H9 (cell line): ENCODE measurements at regions not wholly inside any gene's neighbourhood (a gene's known extent, or its start where the extent isn't known, plus 50 kb on each side); places are given as distances from the start of the nearest gene placed in this dataset.

Experiments
- DNase-seq: peaks from one replicate; pipeline ENCODE4 v3.0.0-alpha.2; 2017
- H2AFZ ChIP-seq: one replicate; pipeline ENCODE4 v1.6.1; 2013; ENCODE audit warnings: mild to moderate bottlenecking, low read length, control low read depth, moderate library complexity
- H2AK5ac ChIP-seq: 2 replicates; pipeline ENCODE4 v1.6.1; 2013; ENCODE audit warnings: low read length, control low read depth, mixed read lengths; ENCODE audit not compliant: insufficient read length
- H2BK120ac ChIP-seq: one replicate; pipeline ENCODE4 v1.6.1; 2013; ENCODE audit warnings: low read depth, mild to moderate bottlenecking, low read length, control low read depth, inconsistent platforms; ENCODE audit not compliant: poor library complexity, severe bottlenecking
- H2BK12ac ChIP-seq: 2 replicates; pipeline ENCODE4 v1.6.1; 2013; ENCODE audit warnings: low read length, control low read depth, mixed read lengths, low read depth; ENCODE audit not compliant: insufficient read length
- H2BK15ac ChIP-seq: 2 replicates; pipeline ENCODE4 v1.6.1; 2013; ENCODE audit warnings: low read depth, low read length, control low read depth
- H2BK20ac ChIP-seq: one replicate; pipeline ENCODE4 v1.6.1; 2013; ENCODE audit warnings: low read depth, mild to moderate bottlenecking, low read length, control low read depth, inconsistent platforms; ENCODE audit not compliant: poor library complexity, severe bottlenecking
- H2BK5ac ChIP-seq: 2 replicates; pipeline ENCODE4 v1.6.1; 2013; ENCODE audit warnings: low read length, control low read depth, mixed read lengths; ENCODE audit not compliant: insufficient read length
- H3K14ac ChIP-seq: 2 replicates; pipeline ENCODE4 v1.6.1; 2013; ENCODE audit warnings: low read length, control low read depth; ENCODE audit not compliant: insufficient read depth
- H3K18ac ChIP-seq: 2 replicates; pipeline ENCODE4 v1.6.1; 2013; ENCODE audit warnings: low read depth, mild to moderate bottlenecking, mixed read lengths, low read length, control low read depth; ENCODE audit not compliant: insufficient read length
- H3K23ac ChIP-seq: 2 replicates; pipeline ENCODE4 v1.6.1; 2013; ENCODE audit warnings: low read length, control low read depth, mixed read lengths, low read depth; ENCODE audit not compliant: insufficient read length
- H3K23me2 ChIP-seq: 2 replicates; pipeline ENCODE4 v1.6.1; 2013; ENCODE audit warnings: low read depth, mild to moderate bottlenecking, mixed read lengths, low read length, control low read depth; ENCODE audit not compliant: insufficient read length, poor library complexity, severe bottlenecking
- H3K27ac ChIP-seq: 2 replicates; pipeline ENCODE4 v1.5.1; 2013; ENCODE audit warnings: low read length, control low read depth, mixed read lengths, low read depth; ENCODE audit not compliant: insufficient read length
- H3K27me3 ChIP-seq: 2 replicates; pipeline ENCODE4 v1.6.1; 2013; ENCODE audit warnings: low read length, control low read depth, inconsistent platforms; ENCODE audit not compliant: insufficient read depth
- H3K4ac ChIP-seq: 2 replicates; pipeline ENCODE4 v1.6.1; 2013; ENCODE audit warnings: low read depth, mild to moderate bottlenecking, control low read depth, inconsistent platforms, low read length, moderate library complexity
- H3K4me1 ChIP-seq: 2 replicates; pipeline ENCODE4 v1.6.1; 2013; ENCODE audit warnings: low read length, control low read depth, inconsistent platforms; ENCODE audit not compliant: insufficient read depth
- H3K4me2 ChIP-seq: 2 replicates; pipeline ENCODE4 v1.6.1; 2013; ENCODE audit warnings: low read length, control low read depth, mixed read lengths; ENCODE audit not compliant: insufficient read length, insufficient read depth
- H3K56ac ChIP-seq: 2 replicates; pipeline ENCODE4 v1.6.1; 2013; ENCODE audit warnings: low read depth, mild to moderate bottlenecking, mixed read lengths, low read length, control low read depth; ENCODE audit not compliant: insufficient read length
- H3K79me1 ChIP-seq: 2 replicates; pipeline ENCODE4 v1.6.1; 2013; ENCODE audit warnings: low read depth, mild to moderate bottlenecking, moderate library complexity, low read length, control low read depth, inconsistent platforms; ENCODE audit not compliant: insufficient read depth, poor library complexity, severe bottlenecking
- H3K79me2 ChIP-seq: 2 replicates; pipeline ENCODE4 v1.6.1; 2013; ENCODE audit warnings: low read length, control low read depth, inconsistent platforms; ENCODE audit not compliant: insufficient read depth
- H3K9ac ChIP-seq: 2 replicates; pipeline ENCODE4 v1.6.1; 2013; ENCODE audit warnings: low read length, control low read depth, mixed read lengths; ENCODE audit not compliant: insufficient read length; ENCODE audit errors: extremely low read depth
- H3K9me3 ChIP-seq: one replicate; pipeline ENCODE4 v1.6.1; 2013; ENCODE audit warnings: low read depth, low read length, inconsistent platforms; ENCODE audit not compliant: control insufficient read depth
- H3T11ph ChIP-seq: one replicate; pipeline ENCODE4 v1.6.1; 2013; ENCODE audit warnings: mild to moderate bottlenecking, low read length, control low read depth, inconsistent platforms
- H4K20me1 ChIP-seq: one replicate; pipeline ENCODE4 v1.6.1; 2013; ENCODE audit not compliant: control insufficient read depth, insufficient read length, insufficient read depth
- H4K5ac ChIP-seq: 2 replicates; pipeline ENCODE4 v1.6.1; 2013; ENCODE audit warnings: low read depth, mild to moderate bottlenecking, mixed read lengths, low read length, control low read depth; ENCODE audit not compliant: insufficient read length
- H4K8ac ChIP-seq: replicated peaks from 2 replicates; pipeline ENCODE4 v1.6.1; 2013; ENCODE audit warnings: low read length, control low read depth, mixed read lengths, low read depth; ENCODE audit not compliant: insufficient read length
- H4K91ac ChIP-seq: 2 replicates; pipeline ENCODE4 v1.6.1; 2013; ENCODE audit warnings: low read depth, mild to moderate bottlenecking, moderate library complexity, mixed read lengths, low read length, control low read depth; ENCODE audit not compliant: insufficient read length
- H3K27ac Mint-ChIP-seq, 3 experiments: 2 replicates in 2 of 3; 3 replicates in 1 of 3; pipeline ENCODE4 v1.8.0; 2020 to 2021; ENCODE audit warnings: mixed read lengths in 3 of 3, mild to moderate bottlenecking in 1 of 3, moderate library complexity in 1 of 3
- H3K27me3 Mint-ChIP-seq: 2 replicates; pipeline ENCODE4 v1.8.0; 2021; ENCODE audit warnings: low read depth, mild to moderate bottlenecking, moderate library complexity, mixed read lengths
- H3K36me3 Mint-ChIP-seq, 3 experiments: 2 replicates in 2 of 3; 3 replicates in 1 of 3; pipeline ENCODE4 v1.8.0; 2020 to 2021; ENCODE audit warnings: low read depth in 3 of 3, mixed read lengths in 3 of 3; ENCODE audit not compliant: insufficient read depth in 1 of 3
- H3K4me1 Mint-ChIP-seq, 2 experiments: 2 replicates each; pipeline ENCODE4 v1.8.0; 2020; ENCODE audit warnings: mixed read lengths in 2 of 2
- H3K4me3 Mint-ChIP-seq, 2 experiments: 2 replicates in 1 of 2; 3 replicates in 1 of 2; pipeline ENCODE4 v1.8.0; 2020 to 2021; ENCODE audit warnings: mild to moderate bottlenecking in 2 of 2, mixed read lengths in 2 of 2, moderate library complexity in 1 of 2
- H3K9me3 Mint-ChIP-seq, 2 experiments: 2 replicates in 1 of 2; 3 replicates in 1 of 2; pipeline ENCODE4 v1.8.0; 2020; ENCODE audit warnings: mild to moderate bottlenecking in 2 of 2, mixed read lengths in 2 of 2, moderate library complexity in 1 of 2
- CTCF ChIP-seq: fragments of 200-600 bp; sonication (generic); conservative IDR thresholded peaks from 3 replicates; pipeline ENCODE4 v1.8.0; 2021; ENCODE audit warnings: antibody characterized with exemption, mild to moderate bottlenecking
- WGBS: extraction: QIAGEN DNeasy Blood & Tissue Kit; methylation state at CpG from one replicate; pipeline ENCODE4 v1.1.7; 2013; ENCODE audit warnings: missing lambda C conversion rate, low lambda C conversion rate, mixed read lengths; ENCODE audit not compliant: insufficient read length; ENCODE audit errors: extremely low coverage; 5-methylcytosine and 5-hydroxymethylcytosine counted together

GRCh38 chr3:82084824-82085223 is 323.4 kb upstream of the GBE1 start:
- H4K5ac ChIP-seq, result no peak overlapping the region
- Mint-ChIP-seq H3K4me3 (peak overlapping the region in 1 of 2 experiments; percentile 3; a peak in 1 of 5 replicates), H3K27me3 (no peaks in the 10 kb centered on the region), H3K4me1 (peaks cover 51 to 54% of the 10 kb centered on the region in 2 experiments), H3K9me3 (no peaks in the 10 kb centered on the region), H3K36me3 (no peaks in the 10 kb centered on the region), H3K27ac (peak overlapping the region in 2 of 3 experiments; percentile 71 to 80; a peak in 4 of 7 replicates)
- H3K79me2 ChIP-seq, result no peaks in the 10 kb centered on the region
- no peak overlapping the region for H3K18ac ChIP-seq
- H3K4me1 ChIP-seq, result peaks cover 5% of the 10 kb centered on the region; the same call in 1 of the 2 replicates
- H3K27ac ChIP-seq, result no peak overlapping the region
- no peak overlapping the region for H3K14ac ChIP-seq
- H3K27me3 ChIP-seq, result no peaks in the 10 kb centered on the region
- no peaks in the 10 kb centered on the region for H3K9me3 ChIP-seq
- no peak overlapping the region for H3K56ac ChIP-seq
- no peak overlapping the region for H2BK5ac ChIP-seq
- H2BK20ac ChIP-seq, result no peak overlapping the region
- WGBS, result no CpG with 5 or more reads among the region's 1 CpG
- no peak overlapping the region for H2BK12ac ChIP-seq
- no peak overlapping the region for H2AK5ac ChIP-seq
- no peaks in the 10 kb centered on the region for H3K79me1 ChIP-seq
- TF ChIP-seq CTCF, result no peak
- peak overlapping the region; percentile 21 for H3K4me2 ChIP-seq
- no peaks in the 10 kb centered on the region for H4K20me1 ChIP-seq
- no peak overlapping the region for H2BK15ac ChIP-seq
- DNase-seq, result no peak
- H4K8ac ChIP-seq, result no peak overlapping the region
- H3K23ac ChIP-seq, result no peak overlapping the region
- no peak overlapping the region for H2BK120ac ChIP-seq
- no peak overlapping the region for H4K91ac ChIP-seq
- H3K9ac ChIP-seq, result no peak overlapping the region
- H2AFZ ChIP-seq, result no peak overlapping the region
- H3K23me2 ChIP-seq, result no peaks in the 10 kb centered on the region
- no peak overlapping the region for H3T11ph ChIP-seq
- H3K4ac ChIP-seq, result no peak overlapping the region
